HepG2 (cell line): ENCODE measurements at regions not wholly inside any gene's neighbourhood (a gene's known extent, or its start where the extent isn't known, plus 50 kb on each side); places are given as distances from the start of the nearest gene placed in this dataset.

ENCODE experiments used
- ATAC-seq: fragments of 200-7000 bp; cut with Tn5 transposase; 3 replicates; pipeline ENCODE4 v1.9.1; 2020; ENCODE audit warnings: mild to moderate bottlenecking, moderate library complexity
- BruUV-seq: library from RNA; stranded (reverse); fragments of 400-500 nt; replicated peaks from 2 replicates; lab custom pipeline; 2021; lab: Mats Ljungman, UMichigan
- CTCF ChIA-PET: fragments of 300-600 bp; formaldehyde crosslinking; extraction: SDS; loops from one replicate; lab custom pipeline; 2021; ENCODE audit warnings: low total read pairs, inconsistent platforms, low intra/inter-chr PET ratio; lab: Yijun Ruan, JAX
- POLR2A ChIA-PET: fragments of 350-600 bp; sonication (Branson Sonifier 250); formaldehyde crosslinking; loops from one replicate; lab custom pipeline; 2020; ENCODE audit warnings: antibody characterized with exemption, inconsistent platforms; lab: Yijun Ruan, JAX
- DNase-seq: peaks from one replicate; pipeline ENCODE4 v3.0.0-alpha.2; 2015; ENCODE audit warnings: low spot score
- FAIRE-seq: peaks from 3 replicates; lab custom pipeline; 2011; peaks lifted over from hg19 to GRCh38; lab: Jason Lieb, UNC
- H2AFZ ChIP-seq: one replicate; pipeline ENCODE4 v1.6.1; 2011; ENCODE audit warnings: low read length, inconsistent platforms
- H3K27ac ChIP-seq: fragments of 300-600 bp; 3 replicates; pipeline ENCODE4 v1.8.0; 2011; ENCODE audit warnings: mixed run types, mild to moderate bottlenecking, mixed read lengths, low read length, inconsistent platforms; ENCODE audit not compliant: insufficient read depth; ENCODE audit errors: extremely low read length
- H3K27me3 ChIP-seq, 2 experiments: fragments of 200-600 bp in 1 of 2; 2 replicates in 1 of 2; 3 replicates in 1 of 2; pipeline versions ENCODE4 v1.6.0 to v1.8.0; 2011; ENCODE audit warnings: low read length in 2 of 2, mild to moderate bottlenecking in 2 of 2, moderate library complexity in 2 of 2, inconsistent platforms in 1 of 2; ENCODE audit not compliant: insufficient read depth in 2 of 2, control insufficient read depth in 1 of 2
- H3K36me3 ChIP-seq, 2 experiments: fragments of 200-600 bp in 1 of 2; replicated peaks in 1 of 2; 2 replicates in 1 of 2; 3 replicates in 1 of 2; pipeline versions ENCODE4 v1.5.1 to v1.8.0; 2011; ENCODE audit warnings: low read length in 2 of 2, inconsistent platforms in 1 of 2; ENCODE audit not compliant: insufficient read depth in 2 of 2, control insufficient read depth in 1 of 2
- H3K4me1 ChIP-seq: 2 replicates; pipeline ENCODE4 v1.5.1; 2012; ENCODE audit warnings: low read length, inconsistent platforms; ENCODE audit not compliant: insufficient read depth
- H3K4me2 ChIP-seq: 2 replicates; pipeline ENCODE4 v1.6.0; 2011; ENCODE audit warnings: low read depth, low read length, inconsistent platforms
- H3K4me3 ChIP-seq, 3 experiments: fragments of 200-600 bp in 1 of 3; sonication (generic), shearing (Covaris generic) in 1 of 3; replicated peaks in 1 of 3; 2 replicates each; pipeline ENCODE4 v1.5.1; 2011 to 2016; ENCODE audit warnings: low read length in 3 of 3, inconsistent platforms in 2 of 3, low read depth in 2 of 3, mild to moderate bottlenecking in 2 of 3, control low read depth in 1 of 3, mixed read lengths in 1 of 3; ENCODE audit not compliant: insufficient read depth in 1 of 3
- H3K79me2 ChIP-seq: one replicate; pipeline ENCODE4 v1.6.1; 2011; ENCODE audit warnings: low read length, inconsistent platforms; ENCODE audit not compliant: insufficient read depth
- H3K9ac ChIP-seq: 2 replicates; pipeline ENCODE4 v1.6.0; 2011; ENCODE audit warnings: mild to moderate bottlenecking, low read depth, low read length, inconsistent platforms; ENCODE audit not compliant: insufficient read depth
- H3K9me3 ChIP-seq: 2 replicates; pipeline ENCODE4 v1.5.1; 2012; ENCODE audit warnings: mild to moderate bottlenecking, low read length
- H4K20me1 ChIP-seq: 2 replicates; pipeline ENCODE4 v1.6.0; 2011; ENCODE audit warnings: inconsistent platforms, mild to moderate bottlenecking, low read length, moderate library complexity; ENCODE audit not compliant: insufficient read depth
- ATM ChIP-seq: fragments of 450-650 bp; IDR thresholded peaks from 2 replicates; pipeline ENCODE4 v1.7.1; 2017; ENCODE audit warnings: mild to moderate bottlenecking, borderline replicate concordance
- CENPT ChIP-seq: sonication (generic); formaldehyde crosslinking; IDR thresholded peaks from 2 replicates; pipeline ENCODE4 v1.8.0; 2022; ENCODE audit warnings: low read depth, mild to moderate bottlenecking, moderate library complexity, missing genetic modification reagents
- CERS6 ChIP-seq: sonication (generic); formaldehyde crosslinking; IDR thresholded peaks from 2 replicates; pipeline ENCODE4 v1.5.0; 2020; ENCODE audit warnings: missing genetic modification reagents
- DMTF1 ChIP-seq: sonication (generic); formaldehyde crosslinking; IDR thresholded peaks from 2 replicates; pipeline ENCODE4 v1.4.0; 2020; ENCODE audit warnings: mild to moderate bottlenecking, missing genetic modification reagents
- FOSL2 ChIP-seq: sonication (generic); formaldehyde crosslinking; IDR thresholded peaks from 2 replicates; pipeline ENCODE4 v1.4.0; 2020; ENCODE audit warnings: missing genetic modification reagents
- FOXK1 ChIP-seq: sonication (generic); formaldehyde crosslinking; IDR thresholded peaks from 2 replicates; pipeline ENCODE4 v1.4.0; 2020; ENCODE audit warnings: low read depth, missing genetic modification reagents, borderline replicate concordance
- MEF2D ChIP-seq: sonication (generic); formaldehyde crosslinking; IDR thresholded peaks from 2 replicates; pipeline ENCODE4 v1.5.1; 2020; ENCODE audit warnings: mild to moderate bottlenecking, missing genetic modification reagents
- SAFB2 ChIP-seq: sonication (generic); formaldehyde crosslinking; IDR thresholded peaks from 2 replicates; pipeline ENCODE4 v1.5.1; 2020; ENCODE audit warnings: missing genetic modification reagents, low read depth, mild to moderate bottlenecking, borderline replicate concordance
- SAP130 ChIP-seq: IDR thresholded peaks from 2 replicates; pipeline ENCODE4 v1.6.1; 2016; ENCODE audit warnings: low read depth
- ZNF274 ChIP-seq: sonication (generic); formaldehyde crosslinking; IDR thresholded peaks from 2 replicates; pipeline ENCODE4 v1.5.1; 2020; ENCODE audit warnings: mild to moderate bottlenecking, missing genetic modification reagents
- ZNF552 ChIP-seq: sonication (generic); formaldehyde crosslinking; IDR thresholded peaks from 2 replicates; pipeline ENCODE4 v1.9.0; 2022; ENCODE audit warnings: missing genetic modification reagents, mild to moderate bottlenecking, borderline replicate concordance
- ZNF564 ChIP-seq: sonication (generic); formaldehyde crosslinking; IDR thresholded peaks from 2 replicates; pipeline ENCODE4 v1.8.1; 2023; ENCODE audit warnings: mild to moderate bottlenecking, missing genetic modification reagents
- ZNF589 ChIP-seq: sonication (generic); formaldehyde crosslinking; conservative IDR thresholded peaks from 2 replicates; pipeline ENCODE4 v1.8.0; 2022; ENCODE audit warnings: mild to moderate bottlenecking, moderate library complexity, missing genetic modification reagents
- ZNF598 ChIP-seq: sonication (generic); formaldehyde crosslinking; IDR thresholded peaks from 2 replicates; pipeline ENCODE4 v1.5.1; 2020; ENCODE audit warnings: mild to moderate bottlenecking, missing genetic modification reagents, borderline replicate concordance
- ZNF670 ChIP-seq: sonication (generic); formaldehyde crosslinking; IDR thresholded peaks from 2 replicates; pipeline ENCODE4 v1.8.0; 2022; ENCODE audit warnings: mild to moderate bottlenecking, missing genetic modification reagents, borderline replicate concordance
- WGBS: methylation state at CpG from one replicate; pipeline ENCODE4 v1.1.6; 2017; ENCODE audit warnings: low lambda C conversion rate; 5-methylcytosine and 5-hydroxymethylcytosine counted together
- in situ Hi-C: cut with HindIII; loops from 2 replicates; pipeline ENCODE4 v1.10.0; 2017; ENCODE audit warnings: low pct_unique_long_range_greater_than_20kb; ENCODE audit not compliant: extremely low pct_ligation_motif_present
- intact Hi-C: fragments of 100-400 bp; cut with micrococcal nuclease; formaldehyde crosslinking; loops from one replicate; pipeline ENCODE4 v1.10.0; 2022; ENCODE audit not compliant: unreplicated experiment

GRCh38 chr10:36679554-36679953 lies 445.8 kb upstream of the ANKRD30A start:
- no peak overlapping the region for H3K27ac ChIP-seq
- no peak for TF ChIP-seq ATM
- no peak for TF ChIP-seq ZNF670
- no peak for TF ChIP-seq ZNF598 (CRISPR knock-in tag)
- TF ChIP-seq SAP130 (CRISPR knock-in tag): no peak
- no peak for TF ChIP-seq ZNF552 (CRISPR knock-in tag)
- no peak for TF ChIP-seq DMTF1 (CRISPR knock-in tag)
- no peak for TF ChIP-seq ZNF589 (CRISPR knock-in tag)
- no peak for TF ChIP-seq MEF2D (CRISPR knock-in tag)
- no peaks in the 10 kb centered on the region for H3K9me3 ChIP-seq
- in situ Hi-C loops: no loop called here
- no peaks in the 10 kb centered on the region for H3K27me3 ChIP-seq
- no peak overlapping the region for H3K4me2 ChIP-seq
- DNase-seq (no peak), FAIRE-seq (no peak), ATAC-seq (no peak)
- H2AFZ ChIP-seq: no peak overlapping the region
- H3K79me2 ChIP-seq: no peaks in the 10 kb centered on the region
- intact Hi-C loops: no loop called here
- no peak overlapping the region for H3K4me3 ChIP-seq
- BruUV-seq: no TSS peak
- 48% methylated on average over 9 of the region's 9 CpGs for WGBS
- H3K9ac ChIP-seq: no peak overlapping the region
- ChIA-PET POLR2A (no interaction called here), CTCF (no interaction called here)
- no peaks in the 10 kb centered on the region for H3K4me1 ChIP-seq
- H3K36me3 ChIP-seq: no peaks in the 10 kb centered on the region
- no peaks in the 10 kb centered on the region; the same call in 1 of the 2 replicates for H4K20me1 ChIP-seq

GRCh38 chr10:36677431-36677768 lies 448.0 kb upstream of the ANKRD30A start:
- TF ChIP-seq ZNF274 (CRISPR knock-in tag) (no peak), ZNF564 (no peak), FOXK1 (CRISPR knock-in tag) (no peak), CENPT (CRISPR knock-in tag) (no peak), CERS6 (CRISPR knock-in tag) (no peak), SAFB2 (CRISPR knock-in tag) (no peak), FOSL2 (CRISPR knock-in tag) (no peak)
- TF ChIP-seq, all 625 proteins: peak for 0
- in situ Hi-C loops: no loop called here
- no TSS peak for BruUV-seq
- Histone ChIP-seq H3K4me2 (no peak overlapping the region), H3K4me1 (no peaks in the 10 kb centered on the region), H3K9ac (no peak overlapping the region), H3K27ac (no peak overlapping the region), H4K20me1 (no peaks in the 10 kb centered on the region; the same call in 1 of the 2 replicates), H3K9me3 (no peaks in the 10 kb centered on the region), H2AFZ (no peak overlapping the region), H3K79me2 (no peaks in the 10 kb centered on the region), H3K36me3 (no peaks in the 10 kb centered on the region), H3K27me3 (no peaks in the 10 kb centered on the region), H3K4me3 (no peak overlapping the region)
- no peak for FAIRE-seq
- ChIA-PET POLR2A (no interaction called here), CTCF (no interaction called here)
- 25% methylated on average over 2 of the region's 2 CpGs for WGBS
- no peak for ATAC-seq
- intact Hi-C loops: no loop called here
- DNase-seq: no peak
